WERI-Rb-1 (cell line): ENCODE measurements at regions not wholly inside any gene's neighbourhood (a gene's known extent, or its start where the extent isn't known, plus 50 kb on each side); places are given as distances from the start of the nearest gene placed in this dataset.

ENCODE experiments used
- DNase-seq: peaks from one replicate; pipeline ENCODE4 v3.0.0-alpha.2; 2020
- H3K27ac ChIP-seq: fragments of 250-450 bp; sonication (Bioruptor Pico); 2 replicates; pipeline ENCODE4 v1.5.1; 2020; ENCODE audit warnings: mild to moderate bottlenecking, moderate library complexity
- H3K27me3 ChIP-seq: fragments of 250-450 bp; sonication (Bioruptor Pico); 2 replicates; pipeline ENCODE4 v1.5.1; 2021; ENCODE audit warnings: mild to moderate bottlenecking, low read depth, moderate library complexity; ENCODE audit not compliant: insufficient read depth, severe bottlenecking
- H3K36me3 ChIP-seq: fragments of 250-450 bp; sonication (Bioruptor Pico); 2 replicates; pipeline ENCODE4 v1.5.1; 2020; ENCODE audit warnings: mild to moderate bottlenecking, moderate library complexity
- H3K4me3 ChIP-seq: 2 replicates; pipeline ENCODE4 v1.5.1; 2011; ENCODE audit warnings: low read depth, mild to moderate bottlenecking, control low read depth, low read length
- H3K9me3 ChIP-seq: fragments of 250-450 bp; sonication (Bioruptor Pico); 2 replicates; pipeline ENCODE4 v1.5.1; 2021; ENCODE audit warnings: mild to moderate bottlenecking, moderate library complexity; ENCODE audit not compliant: severe bottlenecking
- CTCF ChIP-seq: IDR thresholded peaks from 2 replicates; pipeline ENCODE4 v1.5.1; 2011; ENCODE audit warnings: low read depth, mild to moderate bottlenecking, control low read depth, inconsistent platforms, low read length

GRCh38 chr4:159410076-159410777 is 307.3 kb downstream of the RAPGEF2 start:
- Histone ChIP-seq H3K9me3 (no peaks in the 10 kb centered on the region), H3K36me3 (no peaks in the 10 kb centered on the region), H3K4me3 (no peak overlapping the region), H3K27me3 (no peaks in the 10 kb centered on the region), H3K27ac (no peak overlapping the region)
- DNase-seq: no peak
- no peak for TF ChIP-seq CTCF

- no peaks in the 10 kb centered on the region for H3K36me3 ChIP-seq
- no peak overlapping the region for H3K4me3 ChIP-seq
- no peaks in the 10 kb centered on the region for H3K9me3 ChIP-seq
- H3K27ac ChIP-seq: no peak overlapping the region
- H3K27me3 ChIP-seq: no peaks in the 10 kb centered on the region
- no peak for DNase-seq
- TF ChIP-seq CTCF: no peak
Measured at GRCh38 chr4:159410891-159411290, 308.0 kb downstream of the RAPGEF2 start.

DNA sequence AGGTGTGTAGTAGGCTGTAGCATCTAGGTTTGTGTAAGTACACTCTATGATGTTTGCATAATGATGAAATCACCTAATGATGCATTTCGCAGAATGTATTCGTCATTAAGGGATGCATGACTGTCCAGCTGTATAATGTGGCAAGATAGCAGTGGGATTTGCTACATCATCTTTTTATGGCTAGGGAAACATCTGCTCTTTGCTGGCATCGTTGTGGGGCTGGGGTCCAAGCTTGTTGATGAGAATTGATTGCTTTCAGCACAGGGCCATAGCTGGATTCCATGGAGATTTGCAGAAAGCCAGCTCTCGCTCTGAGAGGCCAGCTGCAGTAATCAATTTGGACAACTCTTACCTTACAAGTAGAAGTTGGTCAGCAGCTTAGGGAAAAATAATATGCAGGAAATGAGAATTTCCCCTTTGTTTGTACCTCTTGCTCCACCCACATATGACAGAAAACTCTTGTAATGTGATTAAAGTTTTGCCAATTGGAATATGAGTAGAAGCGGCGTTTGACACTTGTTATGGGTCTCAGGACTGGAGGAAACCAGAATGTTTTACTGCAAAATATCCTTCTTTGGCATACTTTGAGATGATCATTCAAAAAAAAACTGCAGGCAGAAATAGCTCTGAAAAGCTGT is 310.5 kb downstream of the RAPGEF2 start:
- no peak overlapping the region for H3K4me3 ChIP-seq
- no peaks in the 10 kb centered on the region for H3K36me3 ChIP-seq
- no peaks in the 10 kb centered on the region for H3K27me3 ChIP-seq
- no peak for DNase-seq
- no peak for TF ChIP-seq CTCF
- no peak overlapping the region for H3K27ac ChIP-seq
- H3K9me3 ChIP-seq: no peaks in the 10 kb centered on the region

- DNase-seq: no peak
- no peak for TF ChIP-seq CTCF
- Histone ChIP-seq H3K27ac (no peak overlapping the region), H3K9me3 (peaks cover under 1% of the 10 kb centered on the region), H3K27me3 (no peaks in the 10 kb centered on the region), H3K36me3 (no peaks in the 10 kb centered on the region), H3K4me3 (no peak overlapping the region)
Measured at GRCh38 chr4:159414305-159414704, 311.4 kb downstream of the RAPGEF2 start.

DNA sequence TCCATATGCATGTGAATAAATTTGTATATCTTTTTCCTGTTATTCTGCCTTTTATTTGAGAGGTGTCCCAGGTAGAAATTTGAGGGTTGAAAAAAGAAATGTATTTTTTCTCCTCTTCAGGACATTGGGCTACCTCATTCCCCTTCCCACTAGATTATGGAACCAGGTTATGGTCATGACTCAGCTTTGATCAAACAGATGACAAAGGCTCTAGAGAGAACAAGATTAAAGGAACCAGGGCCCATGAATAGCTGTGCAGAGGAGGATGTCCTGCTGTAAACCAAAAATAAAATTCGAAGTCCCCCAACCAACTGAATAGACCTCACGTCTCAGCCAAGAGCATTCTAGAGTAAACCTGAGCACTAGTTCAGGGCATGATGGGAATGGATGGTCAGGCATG is 313.2 kb downstream of the RAPGEF2 start:
- no peak for TF ChIP-seq CTCF
- no peaks in the 10 kb centered on the region for H3K36me3 ChIP-seq
- H3K9me3 ChIP-seq: peaks cover 6% of the 10 kb centered on the region
- H3K27me3 ChIP-seq: no peaks in the 10 kb centered on the region
- H3K4me3 ChIP-seq: no peak overlapping the region
- DNase-seq: no peak
- no peak overlapping the region for H3K27ac ChIP-seq
